ENCODE measurements at regions not wholly inside any gene's neighbourhood (a gene's known extent, or its start where the extent isn't known, plus 50 kb on each side); places are given as distances from the start of the nearest gene placed in this dataset.

GRCh38 chr11:80338231-80338630 is 897.4 kb upstream of the TENM4 start:
- DNase-seq, result no peak
- H3K4me3 Mint-ChIP-seq, result no peak overlapping the region
- TF ChIP-seq CTCF (IDR thresholded peaks at IDR 0.05), result no peak
- no peaks in the 10 kb centered on the region for H3K27me3 Mint-ChIP-seq
- no peaks in the 10 kb centered on the region for H3K36me3 Mint-ChIP-seq (ENCODE audit: low read depth)
- intact Hi-C loops (cut with micrococcal nuclease), result no loop called here
- H3K27ac Mint-ChIP-seq, result no peak overlapping the region
- ChIA-PET POLR2A (no interaction called here), CTCF (no interaction called here)
- no peaks in the 10 kb centered on the region for H3K4me1 Mint-ChIP-seq (ENCODE audit: low read depth)
- ATAC-seq, result no peak
- peaks cover 7% of the 10 kb centered on the region for H3K9me3 Mint-ChIP-seq

GRCh38 chr11:80331694-80332093 is 890.9 kb upstream of the TENM4 start:
- H3K9me3 Mint-ChIP-seq, result peaks cover 7% of the 10 kb centered on the region
- ATAC-seq (no peak), DNase-seq (no peak)
- H3K27ac Mint-ChIP-seq, result no peak overlapping the region
- TF ChIP-seq CTCF (IDR thresholded peaks at IDR 0.05), result no peak
- no peak overlapping the region for H3K4me3 Mint-ChIP-seq
- H3K27me3 Mint-ChIP-seq, result no peaks in the 10 kb centered on the region
- no peaks in the 10 kb centered on the region for H3K4me1 Mint-ChIP-seq (ENCODE audit: low read depth)
- CTCF ChIA-PET, result no interaction called here
- H3K36me3 Mint-ChIP-seq (ENCODE audit: low read depth), result no peaks in the 10 kb centered on the region
- POLR2A ChIA-PET, result no interaction called here
- intact Hi-C loops (cut with micrococcal nuclease), result no loop called here

- Mint-ChIP-seq H3K9me3 (peaks cover 7% of the 10 kb centered on the region), H3K27me3 (no peaks in the 10 kb centered on the region), H3K36me3 (ENCODE audit: low read depth) (no peaks in the 10 kb centered on the region), H3K4me3 (no peak overlapping the region), H3K27ac (no peak overlapping the region), H3K4me1 (ENCODE audit: low read depth) (no peaks in the 10 kb centered on the region)
- ATAC-seq (no peak), DNase-seq (no peak)
- ChIA-PET POLR2A (no interaction called here), CTCF (no interaction called here)
- no peak for TF ChIP-seq CTCF (IDR thresholded peaks at IDR 0.05)
- intact Hi-C loops (cut with micrococcal nuclease), result no loop called here
These were observed 889.4 kb upstream of the TENM4 start for GRCh38 chr11:80330264-80330663.

GRCh38 chr11:80328774-80329173 is 887.9 kb upstream of the TENM4 start:
- H3K9me3 Mint-ChIP-seq, result peaks cover 7% of the 10 kb centered on the region
- H3K27ac Mint-ChIP-seq, result no peak overlapping the region
- no peaks in the 10 kb centered on the region for H3K4me1 Mint-ChIP-seq (ENCODE audit: low read depth)
- no peak for ATAC-seq
- no peaks in the 10 kb centered on the region for H3K36me3 Mint-ChIP-seq (ENCODE audit: low read depth)
- H3K4me3 Mint-ChIP-seq, result no peak overlapping the region
- POLR2A ChIA-PET, result no interaction called here
- CTCF ChIA-PET, result no interaction called here
- no peak for DNase-seq
- no peak for TF ChIP-seq CTCF (IDR thresholded peaks at IDR 0.05)
- no peaks in the 10 kb centered on the region for H3K27me3 Mint-ChIP-seq
- intact Hi-C loops (cut with micrococcal nuclease), result no loop called here

- ChIA-PET POLR2A (no interaction called here), CTCF (no interaction called here)
- Mint-ChIP-seq H3K27me3 (no peaks in the 10 kb centered on the region), H3K36me3 (ENCODE audit: low read depth) (no peaks in the 10 kb centered on the region), H3K4me1 (ENCODE audit: low read depth) (no peaks in the 10 kb centered on the region), H3K4me3 (no peak overlapping the region), H3K27ac (no peak overlapping the region), H3K9me3 (peaks cover 7% of the 10 kb centered on the region)
- ATAC-seq (no peak), DNase-seq (no peak)
- intact Hi-C loops (cut with micrococcal nuclease), result no loop called here
- no peak for TF ChIP-seq CTCF (IDR thresholded peaks at IDR 0.05)
These were observed 887.3 kb upstream of the TENM4 start for GRCh38 chr11:80327956-80328614.
